DOHH2 (cell line): ENCODE measurements at regions not wholly inside any gene's neighbourhood (a gene's known extent, or its start where the extent isn't known, plus 50 kb on each side); places are given as distances from the start of the nearest gene placed in this dataset.

Experiments
- EZH2phosphoT487 ChIP-seq: fragments of 200-600 bp; sonication (generic); IDR thresholded peaks from 2 replicates; pipeline ENCODE4 v1.6.1; 2017; ENCODE audit warnings: borderline replicate concordance, mild to moderate bottlenecking, antibody characterized with exemption, low read length, moderate library complexity, mixed read lengths
- TF ChIP-seq, protein P1 (sequence below): fragments of 200-600 bp; sonication (generic); IDR thresholded peaks from one replicate; pipeline ENCODE4 v1.5.1; 2014; ENCODE audit warnings: antibody characterized with exemption, mild to moderate bottlenecking, low read depth, low read length; ENCODE audit not compliant: poor library complexity, severe bottlenecking

DNA sequence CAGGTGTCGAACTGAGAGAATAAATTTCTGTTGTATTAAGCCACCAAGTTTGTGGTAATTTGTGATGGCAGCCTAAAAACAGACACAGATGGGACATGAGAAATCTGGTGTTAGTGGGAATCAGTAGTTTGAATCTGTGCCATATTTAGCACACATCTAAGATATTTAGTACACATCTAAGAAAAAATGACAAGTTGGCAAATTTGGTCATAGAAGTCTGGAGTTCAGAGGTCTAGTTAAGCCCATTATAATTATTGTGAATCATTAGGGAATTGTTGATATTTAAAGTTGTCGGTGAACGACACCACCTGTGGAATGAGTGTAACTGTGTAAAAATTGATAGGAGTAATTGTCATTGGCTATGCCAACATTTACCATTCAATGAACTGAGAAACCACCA is 1138.8 kb upstream of the TMEFF2 start:
- TF ChIP-seq, protein P1, sequence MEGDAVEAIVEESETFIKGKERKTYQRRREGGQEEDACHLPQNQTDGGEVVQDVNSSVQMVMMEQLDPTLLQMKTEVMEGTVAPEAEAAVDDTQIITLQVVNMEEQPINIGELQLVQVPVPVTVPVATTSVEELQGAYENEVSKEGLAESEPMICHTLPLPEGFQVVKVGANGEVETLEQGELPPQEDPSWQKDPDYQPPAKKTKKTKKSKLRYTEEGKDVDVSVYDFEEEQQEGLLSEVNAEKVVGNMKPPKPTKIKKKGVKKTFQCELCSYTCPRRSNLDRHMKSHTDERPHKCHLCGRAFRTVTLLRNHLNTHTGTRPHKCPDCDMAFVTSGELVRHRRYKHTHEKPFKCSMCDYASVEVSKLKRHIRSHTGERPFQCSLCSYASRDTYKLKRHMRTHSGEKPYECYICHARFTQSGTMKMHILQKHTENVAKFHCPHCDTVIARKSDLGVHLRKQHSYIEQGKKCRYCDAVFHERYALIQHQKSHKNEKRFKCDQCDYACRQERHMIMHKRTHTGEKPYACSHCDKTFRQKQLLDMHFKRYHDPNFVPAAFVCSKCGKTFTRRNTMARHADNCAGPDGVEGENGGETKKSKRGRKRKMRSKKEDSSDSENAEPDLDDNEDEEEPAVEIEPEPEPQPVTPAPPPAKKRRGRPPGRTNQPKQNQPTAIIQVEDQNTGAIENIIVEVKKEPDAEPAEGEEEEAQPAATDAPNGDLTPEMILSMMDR, result no peak
- TF ChIP-seq EZH2phosphoT487, result no peak
